HG02678 (cell line): ENCODE measurements at regions not wholly inside any gene's neighbourhood (a gene's known extent, or its start where the extent isn't known, plus 50 kb on each side); places are given as distances from the start of the nearest gene placed in this dataset.

Source experiments
- ATAC-seq: cut with Tn5 transposase; IDR thresholded peaks from one replicate; pipeline ENCODE4 v1.9.1; 2021; ENCODE audit warnings: mild to moderate bottlenecking, moderate library complexity; ENCODE audit not compliant: unreplicated experiment

DNA sequence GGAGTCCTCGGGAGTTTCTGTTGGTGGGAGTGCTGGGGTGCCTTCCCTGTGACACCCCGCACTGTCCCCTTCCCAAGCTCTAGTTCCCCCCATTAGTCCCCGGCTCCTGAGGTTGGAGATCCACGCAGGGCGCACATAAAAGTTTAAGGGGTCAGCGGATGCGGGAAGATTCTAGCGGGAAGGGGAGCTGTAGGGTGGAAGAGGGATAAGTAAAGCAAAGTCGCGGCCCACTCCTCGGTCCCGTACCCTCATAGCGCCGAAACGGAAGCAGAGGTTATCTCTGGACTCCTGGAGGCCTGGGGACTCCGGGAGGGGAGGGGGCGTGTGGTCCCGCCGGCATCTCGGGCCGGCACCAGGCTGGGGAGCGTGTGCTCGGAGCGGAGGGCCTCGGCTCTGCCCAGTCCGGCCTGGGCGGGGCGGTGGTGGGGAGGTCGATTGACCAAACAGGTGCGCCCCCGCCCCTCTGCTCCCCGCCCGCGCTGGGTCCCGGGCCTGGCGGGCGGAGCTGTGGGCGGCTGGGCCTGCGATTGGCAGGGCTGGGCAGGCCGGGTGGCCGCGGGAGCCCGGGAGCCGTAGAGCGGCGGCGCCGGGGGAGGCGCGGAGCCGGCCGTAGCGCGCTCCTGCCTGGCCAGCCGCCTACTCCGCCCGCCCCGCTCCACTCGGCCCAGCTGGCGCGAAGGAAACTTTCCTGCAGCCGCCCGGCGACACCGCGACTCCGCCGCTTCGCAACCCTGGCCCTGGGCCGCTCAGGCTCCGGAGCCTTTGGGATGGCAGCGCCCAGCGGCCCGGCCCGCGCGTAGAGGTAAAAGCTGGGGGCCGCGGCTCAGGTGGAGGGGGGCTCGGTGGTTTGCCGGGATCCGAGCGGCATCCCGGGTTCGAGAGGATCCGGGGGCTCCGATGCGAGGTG, 52.2 kb upstream of the DAB2IP start:
- no peak for ATAC-seq

DNA sequence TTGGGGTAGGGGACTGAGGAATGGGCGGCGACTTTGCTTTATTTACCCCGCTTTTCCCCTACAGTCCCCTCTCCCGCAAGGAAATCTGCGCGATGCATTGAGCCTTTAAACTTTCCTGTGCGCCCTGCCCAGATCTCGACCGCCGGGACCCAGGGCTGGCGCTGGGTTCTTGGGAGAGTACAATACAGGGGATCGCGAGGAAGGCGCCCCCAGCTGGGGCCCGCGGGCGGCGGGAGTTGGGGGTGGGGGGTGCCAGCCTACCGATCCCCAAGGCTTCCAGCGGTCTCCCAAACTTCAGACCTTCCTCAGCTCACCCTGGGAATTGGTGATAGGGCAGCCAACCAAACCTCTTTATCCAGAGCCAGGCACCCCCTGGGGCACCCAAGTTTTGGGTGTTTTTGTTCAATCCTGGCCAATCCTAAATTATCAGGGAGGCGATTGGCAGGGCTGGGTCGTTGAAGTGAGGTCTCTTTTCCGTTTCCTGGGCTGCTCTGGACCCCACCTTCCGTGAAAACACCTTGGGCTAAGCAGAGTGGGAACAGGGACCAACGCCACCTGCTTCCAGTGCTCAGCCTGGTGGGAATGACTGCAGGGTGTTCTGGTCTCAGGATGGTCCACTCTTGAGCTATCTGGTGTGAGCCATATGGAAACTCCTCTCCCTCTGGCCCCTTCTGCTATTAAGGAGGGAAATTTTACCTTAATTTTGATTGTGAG, 51.4 kb upstream of the DAB2IP start:
- ATAC-seq, result no peak

DNA sequence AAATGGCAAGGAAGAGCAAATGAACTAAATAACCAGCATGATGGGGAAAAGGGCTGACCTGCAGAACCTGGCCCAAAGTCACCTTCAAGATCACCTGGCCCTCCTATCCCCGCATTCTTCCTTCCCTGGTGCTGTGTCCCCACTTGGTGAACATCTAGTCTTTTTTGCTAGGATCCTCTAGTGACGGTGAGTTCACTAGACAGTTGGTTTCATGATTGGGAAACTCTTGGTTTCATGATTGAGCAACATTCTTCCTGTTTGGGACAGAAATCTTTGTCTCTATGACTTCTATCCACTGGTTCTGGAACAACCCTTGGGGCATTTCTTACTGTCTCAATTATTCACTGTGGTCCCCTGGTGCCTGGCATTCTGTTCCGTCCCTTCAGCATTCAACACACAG, 50.2 kb upstream of the DAB2IP start:
- no peak for ATAC-seq
